GM23248 (cell line): ENCODE measurements at regions not wholly inside any gene's neighbourhood (a gene's known extent, or its start where the extent isn't known, plus 50 kb on each side); places are given as distances from the start of the nearest gene placed in this dataset.

Source experiments
- DNase-seq: peaks from one replicate; pipeline ENCODE4 v3.0.0-alpha.2; 2015
- H2AFZ ChIP-seq: fragments of 200-600 bp; sonication (generic); 2 replicates; pipeline ENCODE4 v1.6.1; 2016; ENCODE audit warnings: antibody characterized with exemption
- H3F3A ChIP-seq: fragments of 200-600 bp; sonication (generic); 2 replicates; pipeline ENCODE4 v1.6.1; 2016; ENCODE audit warnings: mild to moderate bottlenecking, antibody characterized with exemption, mixed run types; ENCODE audit not compliant: insufficient read depth
- H3K27ac ChIP-seq: fragments of 200-600 bp; sonication (generic); 2 replicates; pipeline ENCODE4 v1.5.1; 2016; ENCODE audit warnings: mild to moderate bottlenecking
- H3K27me3 ChIP-seq: fragments of 200-600 bp; sonication (generic); replicated peaks from 2 replicates; pipeline ENCODE4 v1.6.1; 2016; ENCODE audit warnings: mild to moderate bottlenecking; ENCODE audit not compliant: insufficient read depth
- H3K36me3 ChIP-seq: fragments of 200-600 bp; sonication (generic); 2 replicates; pipeline ENCODE4 v1.6.1; 2016; ENCODE audit warnings: low read depth, mild to moderate bottlenecking
- H3K4me1 ChIP-seq: fragments of 200-600 bp; sonication (generic); 2 replicates; pipeline ENCODE4 v1.6.1; 2016; ENCODE audit warnings: mild to moderate bottlenecking; ENCODE audit not compliant: insufficient read depth
- H3K4me2 ChIP-seq: fragments of 200-600 bp; sonication (generic); one replicate; pipeline ENCODE4 v1.6.1; 2016; ENCODE audit warnings: mild to moderate bottlenecking; ENCODE audit not compliant: unreplicated experiment
- H3K4me3 ChIP-seq: fragments of 200-600 bp; sonication (generic); 2 replicates; pipeline ENCODE4 v1.5.1; 2016; ENCODE audit warnings: mild to moderate bottlenecking
- H3K79me2 ChIP-seq: fragments of 200-600 bp; sonication (generic); 2 replicates; pipeline ENCODE4 v1.6.1; 2016; ENCODE audit warnings: mild to moderate bottlenecking; ENCODE audit not compliant: insufficient read depth
- H3K9ac ChIP-seq: fragments of 200-600 bp; sonication (generic); 2 replicates; pipeline ENCODE4 v1.6.1; 2016; ENCODE audit warnings: mild to moderate bottlenecking
- H3K9me2 ChIP-seq: fragments of 200-600 bp; sonication (generic); 2 replicates; pipeline ENCODE4 v1.6.1; 2016; ENCODE audit warnings: mixed run types, mild to moderate bottlenecking, moderate library complexity; ENCODE audit not compliant: insufficient read depth
- H3K9me3 ChIP-seq: fragments of 200-600 bp; sonication (generic); one replicate; pipeline ENCODE4 v1.6.1; 2017; ENCODE audit warnings: low read depth
- H4K20me1 ChIP-seq: fragments of 200-600 bp; sonication (generic); 2 replicates; pipeline ENCODE4 v1.6.0; 2016; ENCODE audit not compliant: insufficient read depth
- EZH2 ChIP-seq: fragments of 200-600 bp; sonication (generic); IDR thresholded peaks from 2 replicates; pipeline ENCODE4 v1.6.1; 2018; ENCODE audit warnings: antibody characterized with exemption, mild to moderate bottlenecking; ENCODE audit not compliant: insufficient read depth, poor library complexity, severe bottlenecking
- EZH2phosphoT487 ChIP-seq: fragments of 200-600 bp; sonication (generic); IDR thresholded peaks from 2 replicates; pipeline ENCODE4 v1.6.1; 2018; ENCODE audit warnings: antibody characterized with exemption, moderate library complexity, mild to moderate bottlenecking, low read depth; ENCODE audit not compliant: insufficient read depth
- WGBS, 2 experiments: methylation state at CpG; one replicate each; pipeline ENCODE4 v1.1.6; 2015 to 2017; ENCODE audit warnings: low lambda C conversion rate in 2 of 2, low coverage in 1 of 2; ENCODE audit errors: missing lambda C conversion rate in 2 of 2; 5-methylcytosine and 5-hydroxymethylcytosine counted together
- in situ Hi-C: fragments of 300-500 bp; cut with MboI; formaldehyde crosslinking; loops from 2 replicates; pipeline ENCODE4 v1.15.0; 2020

DNA sequence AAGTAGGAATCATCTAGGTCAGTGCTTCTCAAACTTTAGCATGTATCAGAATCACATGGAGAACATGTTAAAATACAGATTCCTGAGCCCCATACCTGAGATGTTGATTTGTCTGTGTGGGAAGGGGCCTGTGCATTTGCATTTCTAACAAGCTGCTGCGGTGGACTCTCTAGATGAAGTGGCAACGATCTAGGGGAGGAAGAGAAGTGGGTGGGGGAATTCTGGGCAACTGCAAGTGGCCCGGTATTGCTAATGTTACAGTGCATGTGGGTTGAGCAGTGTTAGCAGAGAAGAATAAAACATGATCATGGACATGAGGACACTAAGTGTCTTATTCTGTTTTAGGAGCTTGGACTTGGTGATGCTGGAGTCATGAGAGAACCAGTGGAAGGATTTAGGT, 329.0 kb downstream of the OLFM4 start:
- TF ChIP-seq EZH2, result no peak
- TF ChIP-seq EZH2phosphoT487, result no peak
- Histone ChIP-seq H3K4me3 (no peak overlapping the region), H2AFZ (no peak overlapping the region), H3K4me1 (no peaks in the 10 kb centered on the region), H3K9me3 (no peaks in the 10 kb centered on the region), H4K20me1 (no peaks in the 10 kb centered on the region), H3F3A (no peaks in the 10 kb centered on the region), H3K9me2 (no peaks in the 10 kb centered on the region), H3K27me3 (no peaks in the 10 kb centered on the region), H3K36me3 (no peaks in the 10 kb centered on the region), H3K9ac (no peak overlapping the region), H3K79me2 (no peaks in the 10 kb centered on the region), H3K27ac (no peak overlapping the region), H3K4me2 (no peak overlapping the region)
- WGBS, 2 experiments, result 16 to 38% methylated on average over 3 of the region's 3 CpGs
- in situ Hi-C loops, result no loop called here
- no peak for DNase-seq

DNA sequence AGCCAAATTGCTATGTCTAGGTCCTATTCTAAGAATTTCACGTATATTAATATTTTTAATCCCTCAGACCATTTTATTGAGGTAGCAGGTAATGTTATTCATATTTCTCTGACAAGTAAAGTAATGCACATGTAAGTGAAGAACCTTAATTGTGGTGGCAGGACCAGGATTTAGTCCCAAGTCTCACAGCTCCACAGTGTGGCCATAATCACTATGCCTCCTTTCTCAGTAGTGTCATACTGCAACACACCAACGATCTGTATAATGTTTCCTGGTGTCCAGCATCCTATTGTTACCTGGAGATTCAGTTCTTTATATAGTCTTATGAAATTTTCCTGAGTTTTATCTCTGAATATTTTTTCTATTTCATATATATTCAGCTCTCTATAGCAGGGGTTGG, 340.3 kb downstream of the OLFM4 start:
- in situ Hi-C loops, result no loop called here
- WGBS, 2 experiments, result 4 to 8% methylated on average over 2 of the region's 2 CpGs
- no peak for TF ChIP-seq EZH2
- TF ChIP-seq EZH2phosphoT487, result no peak

GRCh38 chr13:53379485-53379884, 350.9 kb downstream of the OLFM4 start:
- H3K9me3 ChIP-seq, result no peaks in the 10 kb centered on the region
- H3K79me2 ChIP-seq, result no peaks in the 10 kb centered on the region
- no peaks in the 10 kb centered on the region for H3K4me1 ChIP-seq
- H3K27me3 ChIP-seq, result no peaks in the 10 kb centered on the region
- H3K27ac ChIP-seq, result no peak overlapping the region
- no peak overlapping the region for H3K9ac ChIP-seq
- no peaks in the 10 kb centered on the region for H3K36me3 ChIP-seq
- DNase-seq, result no peak
- no peak overlapping the region for H2AFZ ChIP-seq
- H3F3A ChIP-seq, result no peaks in the 10 kb centered on the region
- H3K4me2 ChIP-seq, result no peak overlapping the region
- TF ChIP-seq EZH2, result no peak
- no peak for TF ChIP-seq EZH2phosphoT487
- WGBS, 2 experiments, result 59 to 65% methylated on average over 1 of the region's 1 CpG
- H3K9me2 ChIP-seq, result no peaks in the 10 kb centered on the region
- no peak overlapping the region for H3K4me3 ChIP-seq
- in situ Hi-C loops, result no loop called here
- no peaks in the 10 kb centered on the region for H4K20me1 ChIP-seq

More for the DNA sequence above, 340.3 kb downstream of the OLFM4 start:
- H2AFZ ChIP-seq, result no peak overlapping the region
- H3K9ac ChIP-seq, result no peak overlapping the region
- no peak for DNase-seq
- H4K20me1 ChIP-seq, result no peaks in the 10 kb centered on the region
- no peaks in the 10 kb centered on the region for H3K27me3 ChIP-seq
- H3K27ac ChIP-seq, result no peak overlapping the region
- H3K79me2 ChIP-seq, result no peaks in the 10 kb centered on the region
- H3K4me2 ChIP-seq, result no peak overlapping the region
- no peaks in the 10 kb centered on the region for H3K9me3 ChIP-seq
- H3K9me2 ChIP-seq, result no peaks in the 10 kb centered on the region; the same call in 1 of the 2 replicates
- no peaks in the 10 kb centered on the region for H3F3A ChIP-seq
- H3K4me3 ChIP-seq, result no peak overlapping the region
- H3K36me3 ChIP-seq, result no peaks in the 10 kb centered on the region
- no peaks in the 10 kb centered on the region for H3K4me1 ChIP-seq

GRCh38 chr13:53382008-53382407, 353.4 kb downstream of the OLFM4 start:
- Histone ChIP-seq H2AFZ (no peak overlapping the region), H3K4me3 (no peak overlapping the region), H3K9me3 (no peaks in the 10 kb centered on the region), H3F3A (no peaks in the 10 kb centered on the region), H3K4me2 (no peak overlapping the region), H3K79me2 (no peaks in the 10 kb centered on the region), H3K27me3 (no peaks in the 10 kb centered on the region), H3K27ac (no peak overlapping the region), H3K9ac (no peak overlapping the region), H3K9me2 (no peaks in the 10 kb centered on the region), H3K36me3 (no peaks in the 10 kb centered on the region), H3K4me1 (no peaks in the 10 kb centered on the region), H4K20me1 (no peaks in the 10 kb centered on the region)
- in situ Hi-C loops, result no loop called here
- DNase-seq, result no peak
- no peak for TF ChIP-seq EZH2phosphoT487
- no peak for TF ChIP-seq EZH2
- 29 to 31% methylated on average over 3 of the region's 3 CpGs for WGBS, 2 experiments

- TF ChIP-seq EZH2 (no peak), EZH2phosphoT487 (no peak)
- Histone ChIP-seq H3K79me2 (no peaks in the 10 kb centered on the region), H4K20me1 (no peaks in the 10 kb centered on the region), H3K4me2 (no peak overlapping the region), H3K4me1 (no peaks in the 10 kb centered on the region), H3K9me2 (no peaks in the 10 kb centered on the region), H3F3A (no peaks in the 10 kb centered on the region), H3K9me3 (no peaks in the 10 kb centered on the region), H3K4me3 (no peak overlapping the region), H3K27me3 (no peaks in the 10 kb centered on the region), H2AFZ (no peak overlapping the region), H3K36me3 (no peaks in the 10 kb centered on the region), H3K9ac (no peak overlapping the region), H3K27ac (no peak overlapping the region)
- WGBS, 2 experiments, result 26 to 35% methylated on average over 2 of the region's 2 CpGs
- DNase-seq, result no peak
- in situ Hi-C loops, result no loop called here
Measured at GRCh38 chr13:53398051-53398450, 369.4 kb downstream of the OLFM4 start.
